Endothelial cell of hepatic sinusoid (primary cell): ENCODE measurements at regions not wholly inside any gene's neighbourhood (a gene's known extent, or its start where the extent isn't known, plus 50 kb on each side); places are given as distances from the start of the nearest gene placed in this dataset.

ENCODE experiments used
- in situ Hi-C: cut with HindIII; loops from 2 replicates; pipeline ENCODE4 v1.10.0; 2017; ENCODE audit warnings: low sequenced_read_pairs

DNA sequence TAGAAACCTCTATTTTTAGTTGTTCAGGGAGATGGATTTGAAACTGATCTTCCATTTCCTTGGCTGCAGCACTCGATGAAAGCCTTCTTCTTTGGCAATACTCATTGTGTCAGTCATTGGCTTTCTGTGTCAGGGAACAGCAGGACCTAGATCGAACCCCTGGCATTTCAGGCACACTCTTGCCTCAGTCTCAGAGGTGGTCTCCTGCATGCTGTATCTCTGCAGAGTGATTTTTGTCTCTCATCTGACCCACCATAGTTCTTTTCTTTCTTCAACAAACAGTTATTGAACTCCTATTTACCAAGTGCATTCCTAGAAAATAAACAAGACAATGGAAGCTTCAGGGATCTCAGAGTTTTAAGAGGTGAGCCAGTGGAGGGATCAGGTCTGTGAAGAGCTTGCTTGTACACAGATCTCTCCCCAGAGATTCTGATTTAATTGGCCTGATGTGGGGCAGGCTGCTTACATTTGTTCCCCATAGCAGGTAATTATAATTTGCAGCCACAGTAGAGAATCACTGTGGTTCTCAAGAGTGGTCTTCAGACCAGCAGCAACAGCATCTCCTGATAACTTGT, 473.1 kb upstream of the TCF4 start:
- in situ Hi-C loops, result no loop called here

GRCh38 chr18:56052202-56052601, 464.2 kb upstream of the TCF4 start:
- in situ Hi-C loops, result no loop called here

DNA sequence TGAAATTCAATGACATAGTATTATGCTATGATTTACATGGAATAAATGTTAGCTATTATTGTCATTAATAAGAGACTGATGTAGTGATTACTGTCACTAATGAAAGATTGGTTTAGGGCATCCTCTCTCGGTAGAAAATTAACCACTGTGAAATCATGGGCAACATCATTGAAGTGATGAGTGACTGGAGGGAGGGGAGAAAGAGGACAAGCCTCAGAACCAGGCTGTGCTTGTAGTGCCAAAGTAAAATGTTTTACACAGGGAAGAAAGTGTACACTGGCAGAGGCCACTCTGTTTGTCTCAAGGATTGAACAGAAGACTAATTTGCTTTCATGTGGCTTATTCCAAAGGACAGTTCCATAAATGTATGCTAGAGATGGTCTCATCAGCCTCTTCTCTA, 456.2 kb upstream of the TCF4 start:
- in situ Hi-C loops, result no loop called here

GRCh38 chr18:56043641-56044061, 455.7 kb upstream of the TCF4 start:
- in situ Hi-C loops, result no loop called here

- in situ Hi-C loops, result no loop called here
Observed at GRCh38 chr18:56042915-56043536, 455.0 kb upstream of the TCF4 start.

- in situ Hi-C loops, result no loop called here
Observed at GRCh38 chr18:56038171-56039030, 450.4 kb upstream of the TCF4 start.

DNA sequence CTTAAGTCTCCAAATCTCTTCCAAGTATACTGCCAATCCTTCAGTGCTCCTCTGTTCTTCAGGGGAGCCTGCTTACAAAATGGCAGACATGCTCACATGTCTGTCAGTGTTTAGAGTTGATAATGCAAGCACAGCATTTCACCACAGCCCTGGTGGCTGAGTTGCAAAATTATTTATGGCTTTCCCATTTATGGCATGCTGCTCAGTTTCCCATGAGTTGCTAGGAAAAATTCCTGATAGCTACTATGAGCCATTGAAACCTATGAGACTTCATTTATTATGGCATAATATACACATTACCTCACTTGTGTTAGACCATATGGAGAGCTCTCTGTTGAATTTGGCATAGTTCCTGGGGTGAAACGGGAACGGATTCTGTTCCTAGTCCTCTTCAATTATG, 448.7 kb upstream of the TCF4 start:
- in situ Hi-C loops, result no loop called here

DNA sequence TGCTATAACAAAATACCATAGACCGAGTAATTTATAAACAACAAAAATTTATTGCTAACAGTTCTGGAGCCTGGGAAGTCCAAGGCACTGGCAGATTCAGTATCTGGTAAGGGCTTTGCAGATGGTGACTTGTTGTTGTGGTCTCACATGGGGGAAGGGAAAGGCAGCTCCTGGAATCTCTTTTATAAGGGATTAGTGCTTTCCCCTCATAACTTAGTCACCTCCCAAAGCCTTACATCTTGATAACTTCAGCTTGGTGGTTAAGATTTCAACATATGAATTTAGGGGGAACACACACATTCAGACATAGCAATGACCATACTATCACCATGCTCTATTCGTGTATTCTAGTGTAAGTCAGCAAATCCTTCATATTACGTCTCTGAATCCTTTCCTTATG, 447.6 kb upstream of the TCF4 start:
- in situ Hi-C loops, result no loop called here

- in situ Hi-C loops, result no loop called here
Observed at GRCh38 chr18:56034949-56035348, 447.0 kb upstream of the TCF4 start.

- in situ Hi-C loops, result no loop called here
Observed at GRCh38 chr18:56030060-56030459, 442.1 kb upstream of the TCF4 start.

- in situ Hi-C loops, result no loop called here
Observed at GRCh38 chr18:56028514-56028913, 440.5 kb upstream of the TCF4 start.

DNA sequence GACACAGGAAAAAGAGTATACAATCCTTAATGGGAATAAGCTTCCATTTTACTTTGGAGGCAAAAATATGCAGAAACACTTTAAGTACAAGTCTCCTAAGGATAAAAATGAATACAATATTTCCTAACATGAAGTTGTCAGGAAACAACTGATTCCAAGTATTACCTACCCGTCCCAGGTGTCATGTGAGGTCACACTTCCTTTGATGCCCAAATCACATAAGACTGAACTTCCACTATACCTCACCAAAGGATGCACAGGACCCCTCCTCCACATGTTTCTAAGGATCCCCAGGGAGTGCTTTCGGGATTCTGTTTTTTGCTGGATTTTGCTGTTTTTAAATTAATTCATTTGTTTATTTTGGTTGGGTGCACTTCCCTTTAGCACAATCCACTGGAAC, 438.5 kb upstream of the TCF4 start:
- in situ Hi-C loops, result no loop called here

- in situ Hi-C loops, result no loop called here
Observed at GRCh38 chr18:56021809-56022195, 433.8 kb upstream of the TCF4 start.

- in situ Hi-C loops, result no loop called here
Observed at GRCh38 chr18:56021136-56021808, 433.3 kb upstream of the TCF4 start.

DNA sequence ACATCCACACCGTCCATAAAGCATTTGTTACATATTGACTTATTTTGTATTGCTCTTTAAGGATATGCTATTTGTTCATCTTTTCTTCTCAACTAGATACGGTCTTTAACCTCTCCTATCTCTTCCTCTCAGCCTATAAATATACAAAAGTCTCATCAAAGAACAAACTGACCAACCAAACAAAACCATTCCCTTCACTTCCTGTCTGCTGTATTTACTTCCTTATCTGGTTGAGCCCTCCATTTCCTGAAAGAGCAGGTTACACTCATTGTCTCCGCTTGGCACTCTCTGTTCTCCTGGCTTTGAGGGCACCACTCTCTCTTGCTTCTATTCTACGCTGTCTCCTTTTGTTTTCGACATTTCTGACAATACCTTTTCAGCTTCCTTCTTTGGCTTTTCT, 431.9 kb upstream of the TCF4 start:
- in situ Hi-C loops, result no loop called here

DNA sequence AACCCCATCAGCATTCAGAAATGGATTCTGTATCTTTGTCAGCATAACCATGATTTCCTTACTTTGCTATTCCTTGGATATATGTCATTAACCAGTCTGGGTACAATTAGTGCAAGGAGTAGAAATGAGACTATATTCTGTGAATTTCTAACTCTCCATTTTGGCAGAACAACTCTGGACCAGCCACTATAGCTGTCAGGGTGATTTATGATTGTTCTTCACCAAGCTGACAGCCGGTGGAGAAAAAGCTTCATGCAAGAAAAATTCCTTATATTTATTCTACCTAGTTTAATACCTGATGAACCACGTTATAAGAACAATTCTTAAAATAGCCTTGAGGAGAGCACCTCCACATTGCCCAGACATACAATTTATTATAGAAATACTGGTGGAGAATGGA, 431.2 kb upstream of the TCF4 start:
- in situ Hi-C loops, result no loop called here

DNA sequence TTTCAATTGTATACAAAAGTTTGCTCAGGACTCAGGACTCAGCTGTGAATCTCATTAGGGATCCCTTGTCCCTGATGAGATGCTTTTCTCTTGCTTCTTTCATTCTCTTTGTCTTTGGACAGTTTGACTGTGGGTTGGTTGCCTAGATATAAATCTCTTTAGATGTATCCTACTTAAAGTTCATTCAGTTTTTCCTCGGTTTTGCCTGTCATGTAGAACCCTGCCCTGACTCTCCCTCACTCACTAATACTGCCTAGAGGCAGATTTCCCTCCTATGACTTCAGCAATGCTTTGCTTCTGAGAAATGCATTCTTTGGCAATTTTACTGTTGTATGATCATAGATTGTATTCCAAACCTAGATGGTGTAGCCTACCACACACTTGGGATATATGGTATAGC, 421.4 kb upstream of the TCF4 start:
- in situ Hi-C loops, result no loop called here

GRCh38 chr18:56003720-56004088, 415.7 kb upstream of the TCF4 start:
- in situ Hi-C loops, result no loop called here

- in situ Hi-C loops, result no loop called here
Observed at GRCh38 chr18:56003009-56003719, 415.2 kb upstream of the TCF4 start.

DNA sequence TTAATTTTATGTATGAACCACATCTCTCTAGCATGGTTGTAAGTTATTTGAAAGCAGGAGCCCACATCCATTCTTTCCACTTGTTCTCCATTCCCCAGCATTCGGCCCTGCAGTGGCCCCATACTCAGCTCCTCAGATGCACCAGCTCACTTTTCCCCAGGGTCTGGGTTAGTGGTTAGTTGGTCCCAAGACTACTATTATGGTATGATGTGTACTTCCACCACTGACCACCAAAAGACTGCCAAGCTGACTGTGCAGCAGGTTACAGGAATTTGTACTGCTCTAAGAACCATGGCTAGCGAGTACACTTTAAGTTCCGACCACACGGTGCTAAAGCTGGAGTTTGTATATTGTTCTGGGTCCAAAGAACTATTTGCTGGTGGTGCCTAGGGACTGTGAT, 413.6 kb upstream of the TCF4 start:
- in situ Hi-C loops, result no loop called here

GRCh38 chr18:56000041-56000440, 412.0 kb upstream of the TCF4 start:
- in situ Hi-C loops, result no loop called here
